Astrocyte of the cerebellum (primary cell): ENCODE measurements at regions not wholly inside any gene's neighbourhood (a gene's known extent, or its start where the extent isn't known, plus 50 kb on each side); places are given as distances from the start of the nearest gene placed in this dataset.
A peak's percentile ranks its signal among the peaks of the same experiment; 100 is the strongest.

Source experiments
- DNase-seq: peaks from one replicate; pipeline ENCODE4 v3.0.0-alpha.2; 2011; ENCODE audit warnings: low read depth
- H3K4me3 ChIP-seq: 2 replicates; pipeline ENCODE4 v1.5.1; 2011; ENCODE audit warnings: mild to moderate bottlenecking, low read depth, low read length, moderate library complexity
- CTCF ChIP-seq: IDR thresholded peaks from 2 replicates; pipeline ENCODE4 v1.5.1; 2012; ENCODE audit warnings: low read length, low read depth, moderate library complexity, mild to moderate bottlenecking; ENCODE audit errors: missing control alignments
- in situ Hi-C: cut with HindIII; loops from 2 replicates; pipeline ENCODE4 v1.10.0; 2017; ENCODE audit warnings: low sequenced_read_pairs

- no peak for DNase-seq
- H3K4me3 ChIP-seq: no peak overlapping the region
- TF ChIP-seq CTCF: no peak
- in situ Hi-C loops: no loop called here
These were observed 1002.5 kb downstream of the AACS start for GRCh38 chr12:126067626-126068329.

DNA sequence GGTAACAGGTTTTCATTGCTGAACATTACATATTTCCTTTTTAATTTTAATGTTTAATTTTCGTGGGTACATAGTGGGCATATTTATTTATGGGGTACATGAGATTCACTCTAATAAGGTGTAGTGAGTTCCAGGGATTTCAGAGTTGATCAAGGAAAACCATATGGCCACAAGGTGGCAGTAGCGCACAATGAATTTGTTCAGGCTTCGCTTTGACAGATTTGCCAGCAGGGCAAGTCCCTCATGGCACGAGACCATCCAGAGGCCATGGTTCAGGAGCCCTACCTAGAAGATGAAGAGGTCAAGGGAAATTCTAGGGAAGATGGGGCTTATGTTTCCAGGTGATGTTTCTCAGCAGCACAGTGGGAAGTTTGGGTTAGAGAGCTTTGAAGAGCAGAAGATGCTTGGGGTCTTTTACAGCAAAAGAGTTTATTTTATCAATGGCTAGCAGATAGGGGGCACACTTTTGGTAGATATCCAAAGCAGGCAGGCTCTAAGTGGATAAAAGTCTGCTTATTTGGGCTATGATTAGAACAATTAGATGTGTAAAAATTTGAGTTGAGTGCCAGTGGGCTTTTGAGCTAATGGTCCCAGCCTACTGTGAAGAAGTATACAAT is 1004.4 kb downstream of the AACS start:
- DNase-seq: peak; percentile 63
- TF ChIP-seq CTCF: peak; percentile 55
- no peak overlapping the region for H3K4me3 ChIP-seq
- in situ Hi-C loops: no loop called here

DNA sequence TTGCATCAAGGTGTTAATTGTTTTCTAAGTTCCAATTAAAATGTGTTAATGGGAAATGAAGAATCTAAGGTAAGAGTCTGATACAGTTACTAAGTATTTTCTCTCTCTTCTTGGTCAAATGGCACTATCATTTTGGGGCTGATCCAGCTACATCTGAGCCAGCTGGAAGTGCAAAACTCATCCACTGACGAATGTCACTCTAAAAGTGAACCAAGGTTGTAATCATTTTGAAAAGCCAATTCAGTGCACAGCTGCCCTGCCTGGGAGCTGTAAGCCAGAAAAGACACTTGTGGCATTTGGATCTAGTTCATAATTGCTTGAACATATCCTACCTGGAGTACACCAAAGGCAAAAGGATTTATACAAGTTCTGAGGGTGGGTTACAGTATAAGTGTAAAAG is 1011.3 kb downstream of the AACS start:
- DNase-seq: no peak
- in situ Hi-C loops: no loop called here
- no peak for TF ChIP-seq CTCF
- no peak overlapping the region for H3K4me3 ChIP-seq

DNA sequence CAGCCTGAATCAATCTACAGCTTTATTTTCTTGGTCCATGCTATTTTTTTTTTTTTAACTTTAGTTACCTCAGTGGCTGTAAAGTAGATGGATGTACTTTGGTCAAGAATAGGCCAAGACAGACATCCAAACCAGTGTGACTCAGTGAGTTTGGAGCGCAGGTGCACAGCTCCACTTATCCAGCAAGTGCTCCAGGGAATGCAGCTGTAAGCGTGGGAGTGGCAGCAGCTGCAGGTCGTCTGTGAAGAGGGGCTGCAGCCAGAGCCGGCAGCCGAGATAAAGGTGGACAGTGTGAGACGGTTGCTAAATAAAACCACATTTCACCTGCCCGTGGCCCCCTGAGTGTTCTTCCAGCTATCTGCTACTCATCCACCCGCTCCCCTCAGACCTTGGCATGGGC is 1018.7 kb downstream of the AACS start:
- H3K4me3 ChIP-seq: no peak overlapping the region
- no peak for DNase-seq
- no peak for TF ChIP-seq CTCF
- in situ Hi-C loops: no loop called here

DNA sequence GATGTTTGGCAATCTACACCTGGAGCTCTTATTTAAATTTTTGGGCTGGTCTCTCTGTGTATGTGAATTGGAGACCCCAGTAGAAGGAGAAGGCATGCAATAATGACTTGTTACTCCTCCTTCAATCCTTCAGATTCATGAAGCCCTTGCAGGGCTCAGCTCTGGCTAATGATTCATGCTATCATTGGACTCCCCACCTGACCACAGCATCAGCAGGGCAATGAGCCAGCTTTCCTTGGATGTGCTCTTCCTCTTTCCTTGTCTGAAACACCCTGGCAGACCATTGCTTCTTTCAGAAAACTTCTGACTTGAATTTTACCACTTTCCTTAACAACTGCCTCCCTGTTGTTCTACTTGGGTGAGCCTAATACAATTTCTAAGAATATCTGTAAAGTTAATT is 1019.2 kb downstream of the AACS start:
- DNase-seq: peak; percentile 69
- no peak overlapping the region for H3K4me3 ChIP-seq
- in situ Hi-C loops: no loop called here
- TF ChIP-seq CTCF: no peak

- TF ChIP-seq CTCF: no peak
- in situ Hi-C loops: no loop called here
- no peak for DNase-seq
- no peak overlapping the region for H3K4me3 ChIP-seq
These were observed 1021.0 kb downstream of the AACS start for GRCh38 chr12:126086242-126086641.
